Fibroblast of lung (primary cell): ENCODE measurements at regions not wholly inside any gene's neighbourhood (a gene's known extent, or its start where the extent isn't known, plus 50 kb on each side); places are given as distances from the start of the nearest gene placed in this dataset.
A peak's percentile ranks its signal among the peaks of the same experiment; 100 is the strongest.

ENCODE experiments used
- DNase-seq, 2 donors: peaks; one replicate each; pipeline versions ENCODE4 v3.0.0 to v3.0.0-alpha.2; 2010; ENCODE audit warnings: low read depth in 2 of 2
- H2AFZ ChIP-seq: 2 replicates; pipeline ENCODE4 v1.5.1; 2012; ENCODE audit warnings: low read length, control low read depth, inconsistent platforms
- H3K27ac ChIP-seq: 2 replicates; pipeline ENCODE4 v1.5.1; 2011; ENCODE audit warnings: low read length, control low read depth; ENCODE audit not compliant: insufficient read depth
- H3K27me3 ChIP-seq: 2 replicates; pipeline ENCODE4 v1.5.1; 2011; ENCODE audit warnings: mild to moderate bottlenecking, low read length; ENCODE audit not compliant: control insufficient read depth, insufficient read depth
- H3K36me3 ChIP-seq: 2 replicates; pipeline ENCODE4 v1.5.1; 2011; ENCODE audit warnings: low read length; ENCODE audit not compliant: control insufficient read depth, insufficient read depth
- H3K4me1 ChIP-seq: 2 replicates; pipeline ENCODE4 v1.5.1; 2011; ENCODE audit warnings: low read length; ENCODE audit not compliant: control insufficient read depth, insufficient read depth; ENCODE audit errors: extremely low read depth
- H3K4me2 ChIP-seq: 2 replicates; pipeline ENCODE4 v1.5.1; 2011; ENCODE audit warnings: low read length, control low read depth; ENCODE audit not compliant: insufficient read depth; ENCODE audit errors: extremely low read depth
- H3K4me3 ChIP-seq, 4 experiments: fragments of 200-600 bp in 1 of 4; sonication (generic) in 1 of 4; replicated peaks in 1 of 4; 2 replicates each; pipeline ENCODE4 v1.5.1; 2011 to 2016; ENCODE audit warnings: low read length in 4 of 4, low read depth in 3 of 4, mild to moderate bottlenecking in 3 of 4, control low read depth in 2 of 4, inconsistent platforms in 1 of 4, mixed read lengths in 1 of 4; ENCODE audit not compliant: insufficient read depth in 1 of 4; ENCODE audit errors: control extremely low read depth in 1 of 4
- H3K79me2 ChIP-seq: 2 replicates; pipeline ENCODE4 v1.5.1; 2012; ENCODE audit warnings: mild to moderate bottlenecking, low read length, inconsistent platforms; ENCODE audit not compliant: control insufficient read depth, insufficient read depth
- H3K9ac ChIP-seq: 2 replicates; pipeline ENCODE4 v1.5.1; 2011; ENCODE audit warnings: mild to moderate bottlenecking, low read length, control low read depth; ENCODE audit not compliant: insufficient read depth
- H3K9me3 ChIP-seq: 2 replicates; pipeline ENCODE4 v1.5.1; 2012; ENCODE audit warnings: low read depth, low read length; ENCODE audit not compliant: control insufficient read depth, insufficient read depth
- H4K20me1 ChIP-seq: 2 replicates; pipeline ENCODE4 v1.5.1; 2011; ENCODE audit warnings: low read length; ENCODE audit not compliant: control insufficient read depth, insufficient read depth; ENCODE audit errors: extremely low read depth
- EZH2 ChIP-seq: IDR thresholded peaks from 2 replicates; pipeline ENCODE4 v1.5.1; 2012; ENCODE audit warnings: low read length, control low read depth, mild to moderate bottlenecking; ENCODE audit errors: missing control alignments
- TF ChIP-seq, protein P1 (sequence below), 2 donors: IDR thresholded peaks in 1 of 2; conservative IDR thresholded peaks in 1 of 2; 1 replicate in 1 of 2; 2 replicates in 1 of 2; pipeline ENCODE4 v1.5.1; 2011 to 2012; ENCODE audit warnings: low read length in 2 of 2, control low read depth in 1 of 2, inconsistent platforms in 1 of 2, low read depth in 1 of 2, mild to moderate bottlenecking in 1 of 2

DNA sequence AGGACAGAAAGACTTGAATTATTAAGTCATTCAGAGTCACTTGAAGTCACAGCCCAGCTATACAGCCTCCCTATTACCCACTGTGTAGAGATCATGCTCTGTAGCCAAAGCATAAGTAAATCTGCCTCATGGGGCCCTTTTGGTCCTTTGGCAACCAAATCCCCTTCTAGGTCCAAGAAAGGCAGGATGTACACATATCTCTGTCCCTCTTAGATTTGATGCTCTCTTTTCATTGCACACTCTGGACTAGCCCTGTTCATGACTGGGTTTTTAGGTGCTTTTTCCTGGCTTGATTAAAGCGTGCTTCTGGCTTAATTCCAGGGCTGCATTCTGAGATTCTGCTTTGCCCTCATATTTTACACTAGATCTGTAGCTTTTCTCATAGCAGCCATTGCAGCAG is 296.8 kb downstream of the TENT5A start:
- Histone ChIP-seq H3K27me3 (no peaks in the 10 kb centered on the region), H3K9ac (no peak overlapping the region), H3K4me1 (no peaks in the 10 kb centered on the region), H3K4me2 (no peak overlapping the region), H3K79me2 (no peaks in the 10 kb centered on the region), H3K4me3 (no peak overlapping the region), H2AFZ (no peak overlapping the region), H3K9me3 (no peaks in the 10 kb centered on the region), H3K36me3 (no peaks in the 10 kb centered on the region), H4K20me1 (no peaks in the 10 kb centered on the region), H3K27ac (no peak overlapping the region)
- TF ChIP-seq EZH2: no peak
- TF ChIP-seq, protein P1, sequence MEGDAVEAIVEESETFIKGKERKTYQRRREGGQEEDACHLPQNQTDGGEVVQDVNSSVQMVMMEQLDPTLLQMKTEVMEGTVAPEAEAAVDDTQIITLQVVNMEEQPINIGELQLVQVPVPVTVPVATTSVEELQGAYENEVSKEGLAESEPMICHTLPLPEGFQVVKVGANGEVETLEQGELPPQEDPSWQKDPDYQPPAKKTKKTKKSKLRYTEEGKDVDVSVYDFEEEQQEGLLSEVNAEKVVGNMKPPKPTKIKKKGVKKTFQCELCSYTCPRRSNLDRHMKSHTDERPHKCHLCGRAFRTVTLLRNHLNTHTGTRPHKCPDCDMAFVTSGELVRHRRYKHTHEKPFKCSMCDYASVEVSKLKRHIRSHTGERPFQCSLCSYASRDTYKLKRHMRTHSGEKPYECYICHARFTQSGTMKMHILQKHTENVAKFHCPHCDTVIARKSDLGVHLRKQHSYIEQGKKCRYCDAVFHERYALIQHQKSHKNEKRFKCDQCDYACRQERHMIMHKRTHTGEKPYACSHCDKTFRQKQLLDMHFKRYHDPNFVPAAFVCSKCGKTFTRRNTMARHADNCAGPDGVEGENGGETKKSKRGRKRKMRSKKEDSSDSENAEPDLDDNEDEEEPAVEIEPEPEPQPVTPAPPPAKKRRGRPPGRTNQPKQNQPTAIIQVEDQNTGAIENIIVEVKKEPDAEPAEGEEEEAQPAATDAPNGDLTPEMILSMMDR (conservative IDR thresholded peaks at IDR 0.05 in 1 of 2, IDR thresholded peaks at IDR 0.05 in 1 of 2; ENCODE audit: low read depth in 1 of 2, low read length in 2 of 2): no peak
- DNase-seq: no peak

GRCh38 chr6:81451787-81452186 is 300.7 kb downstream of the TENT5A start:
- Histone ChIP-seq H3K9me3 (no peaks in the 10 kb centered on the region), H3K4me3 (no peak overlapping the region), H3K4me1 (peaks cover 2% of the 10 kb centered on the region), H2AFZ (no peak overlapping the region), H3K27me3 (no peaks in the 10 kb centered on the region), H3K4me2 (no peak overlapping the region), H3K27ac (no peak overlapping the region), H4K20me1 (no peaks in the 10 kb centered on the region), H3K79me2 (no peaks in the 10 kb centered on the region), H3K9ac (no peak overlapping the region), H3K36me3 (no peaks in the 10 kb centered on the region)
- DNase-seq: peak; percentile 84 to 94
- no peak for TF ChIP-seq EZH2
- TF ChIP-seq, protein P1 (conservative IDR thresholded peaks at IDR 0.05 in 1 of 2, IDR thresholded peaks at IDR 0.05 in 1 of 2; ENCODE audit: low read depth in 1 of 2, low read length in 2 of 2): no peak

GRCh38 chr6:81450180-81450579 is 302.3 kb downstream of the TENT5A start:
- H2AFZ ChIP-seq: no peak overlapping the region
- H3K4me1 ChIP-seq: peaks cover 2% of the 10 kb centered on the region
- no peaks in the 10 kb centered on the region for H3K36me3 ChIP-seq
- DNase-seq: peak; percentile 16 to 80
- no peaks in the 10 kb centered on the region for H4K20me1 ChIP-seq
- H3K4me2 ChIP-seq: no peak overlapping the region
- no peak overlapping the region for H3K27ac ChIP-seq
- no peaks in the 10 kb centered on the region for H3K9me3 ChIP-seq
- TF ChIP-seq, protein P1 (conservative IDR thresholded peaks at IDR 0.05 in 1 of 2, IDR thresholded peaks at IDR 0.05 in 1 of 2; ENCODE audit: low read depth in 1 of 2, low read length in 2 of 2): no peak
- TF ChIP-seq EZH2: no peak
- H3K4me3 ChIP-seq: no peak overlapping the region
- H3K79me2 ChIP-seq: no peaks in the 10 kb centered on the region
- H3K9ac ChIP-seq: no peak overlapping the region
- no peaks in the 10 kb centered on the region for H3K27me3 ChIP-seq
